Urinary bladder (tissue), 3 donors: ENCODE measurements at regions not wholly inside any gene's neighbourhood (a gene's known extent, or its start where the extent isn't known, plus 50 kb on each side); places are given as distances from the start of the nearest gene placed in this dataset.
A peak's percentile ranks its signal among the peaks of the same experiment; 100 is the strongest.

Experiments used
- DNase-seq: peaks from one replicate; pipeline ENCODE4 v3.0.0-alpha.2; 2015; ENCODE audit errors: extremely low spot score
- H3K27ac ChIP-seq: one replicate; pipeline ENCODE4 v1.5.1; 2013; ENCODE audit warnings: low read depth, mild to moderate bottlenecking, moderate library complexity
- H3K36me3 ChIP-seq: one replicate; pipeline ENCODE4 v1.6.1; 2013; ENCODE audit warnings: mild to moderate bottlenecking, moderate library complexity; ENCODE audit not compliant: insufficient read depth
- H3K4me1 ChIP-seq: one replicate; pipeline ENCODE4 v1.6.1; 2013; ENCODE audit warnings: mild to moderate bottlenecking, moderate library complexity; ENCODE audit not compliant: insufficient read depth
- H3K4me3 ChIP-seq: one replicate; pipeline ENCODE4 v1.5.1; 2013; ENCODE audit warnings: low read depth, low read length
- WGBS: extraction: QIAGEN DNeasy Blood & Tissue Kit; methylation state at CpG from one replicate; pipeline ENCODE4 v1.1.7; 2013; 5-methylcytosine and 5-hydroxymethylcytosine counted together
- donor health status: healthy with polysubstance abuse.
- donor health status: healthy.

DNA sequence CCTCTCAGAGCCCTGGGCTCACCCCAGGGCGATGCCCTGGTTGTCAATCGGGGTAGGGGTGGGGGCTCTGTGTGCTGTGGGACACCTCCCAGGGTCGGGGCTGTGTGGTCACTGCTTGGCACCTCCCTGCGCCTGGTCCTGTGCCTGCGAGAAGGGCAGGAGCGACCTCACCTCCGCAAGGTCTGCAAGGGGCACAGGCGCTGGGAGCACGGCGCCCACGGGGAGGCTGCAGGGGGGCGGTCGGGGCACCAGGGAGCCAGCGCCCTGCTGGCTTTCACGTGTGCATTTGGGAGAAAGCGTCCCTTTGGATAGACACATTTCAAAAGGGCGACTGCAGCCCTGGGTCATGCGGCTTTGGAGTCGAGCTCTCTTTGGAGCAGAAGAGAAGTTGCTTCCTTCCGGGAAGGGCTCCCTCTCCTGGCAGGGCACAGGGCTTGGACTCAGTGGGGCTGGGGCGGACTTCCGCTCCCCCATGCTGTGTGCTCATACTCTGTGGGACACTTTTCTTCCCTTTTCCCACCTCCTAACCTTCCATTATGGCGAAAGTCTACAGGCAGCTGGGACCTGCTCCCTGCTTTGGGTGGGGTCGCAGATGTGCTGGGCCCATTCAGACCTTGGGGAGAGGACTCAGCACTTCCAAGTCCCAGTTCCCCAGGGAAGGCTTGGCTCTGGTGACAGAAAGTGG lies 52.9 kb upstream of the SLC28A3 start:
- no peak overlapping the region for H3K27ac ChIP-seq
- H3K4me3 ChIP-seq: no peak overlapping the region
- 92% methylated on average over 24 of the region's 24 CpGs for WGBS
- no peaks in the 10 kb centered on the region for H3K36me3 ChIP-seq
- H3K4me1 ChIP-seq: no peaks in the 10 kb centered on the region
- DNase-seq: no peak

DNA sequence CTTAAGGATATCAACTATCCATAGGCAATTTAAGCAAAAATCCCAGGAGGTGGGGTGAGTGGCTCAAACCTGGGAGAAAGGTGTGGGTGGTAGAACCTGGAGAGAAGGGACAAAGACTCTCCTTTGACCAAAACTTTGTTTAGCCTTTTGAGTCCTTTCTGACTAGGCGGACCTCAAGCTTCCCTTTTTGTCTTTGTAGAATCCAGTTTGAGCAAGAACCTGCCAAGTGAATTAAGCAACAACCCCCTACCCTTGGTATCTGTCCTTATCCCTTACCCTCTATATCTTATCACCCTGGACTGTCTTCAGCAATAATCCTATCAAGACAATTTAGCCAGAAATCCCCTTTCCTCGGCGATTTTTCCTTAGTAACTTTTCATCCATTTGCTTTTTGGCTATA lies 53.5 kb upstream of the SLC28A3 start:
- WGBS: 50% methylated on average over 3 of the region's 3 CpGs
- H3K27ac ChIP-seq: no peak overlapping the region
- no peak overlapping the region for H3K4me3 ChIP-seq
- H3K4me1 ChIP-seq: no peaks in the 10 kb centered on the region
- no peaks in the 10 kb centered on the region for H3K36me3 ChIP-seq
- DNase-seq: no peak

- peak; percentile 23 for DNase-seq
- Histone ChIP-seq H3K27ac (no peak overlapping the region), H3K4me1 (no peaks in the 10 kb centered on the region), H3K36me3 (no peaks in the 10 kb centered on the region), H3K4me3 (no peak overlapping the region)
- 50% methylated on average over 13 of the region's 13 CpGs for WGBS
Observed at GRCh38 chr9:84397151-84397728, 56.7 kb upstream of the SLC28A3 start.

GRCh38 chr9:84397822-84398221 lies 57.3 kb upstream of the SLC28A3 start:
- Histone ChIP-seq H3K4me1 (no peaks in the 10 kb centered on the region), H3K4me3 (no peak overlapping the region), H3K27ac (no peak overlapping the region), H3K36me3 (no peaks in the 10 kb centered on the region)
- WGBS: 75% methylated on average over 8 of the region's 8 CpGs
- DNase-seq: no peak

DNA sequence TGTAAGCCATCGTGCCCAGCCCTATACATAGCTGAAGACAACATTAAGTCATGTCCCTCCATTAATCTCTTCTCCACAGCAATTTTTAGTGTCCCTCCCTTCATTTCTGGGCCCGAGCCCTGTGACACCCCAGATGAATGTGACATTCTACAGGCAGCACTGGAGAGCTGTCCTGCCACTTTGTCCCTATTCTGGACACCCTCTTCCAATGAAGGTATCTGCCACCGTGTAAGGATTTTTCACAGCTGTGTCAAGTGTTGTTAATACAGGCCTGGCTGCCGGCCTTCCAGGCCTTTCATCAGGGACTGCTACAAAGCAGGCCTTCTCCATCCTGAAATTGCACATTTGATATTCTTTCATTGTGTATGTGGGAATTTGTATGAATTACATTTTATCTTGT lies 62.0 kb upstream of the SLC28A3 start:
- Histone ChIP-seq H3K4me1 (no peaks in the 10 kb centered on the region), H3K36me3 (no peaks in the 10 kb centered on the region), H3K27ac (no peak overlapping the region), H3K4me3 (no peak overlapping the region)
- no peak for DNase-seq
- 90% methylated on average over 4 of the region's 4 CpGs for WGBS

DNA sequence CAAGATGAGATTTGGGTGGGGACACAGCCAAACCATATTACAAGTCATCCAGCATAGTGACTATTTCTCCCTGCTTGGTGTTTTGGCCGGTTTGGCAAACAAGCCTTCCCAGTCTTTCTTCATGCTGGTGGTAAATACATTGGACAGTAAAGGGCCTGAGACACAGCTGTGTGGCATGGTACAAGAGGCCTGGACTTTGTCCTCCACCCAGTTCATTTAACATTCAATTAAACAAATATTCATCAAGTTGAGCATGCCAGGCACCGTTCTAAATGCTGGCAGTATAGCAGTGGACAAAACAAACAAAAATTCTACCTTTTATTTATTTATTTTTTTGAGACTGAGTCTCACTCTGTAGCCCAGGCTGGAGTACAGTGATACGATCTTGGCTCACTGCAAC lies 62.7 kb upstream of the SLC28A3 start:
- no peak for DNase-seq
- Histone ChIP-seq H3K4me3 (no peak overlapping the region), H3K27ac (no peak overlapping the region), H3K4me1 (no peaks in the 10 kb centered on the region), H3K36me3 (no peaks in the 10 kb centered on the region)
- 88% methylated on average over 3 of the region's 3 CpGs for WGBS

DNA sequence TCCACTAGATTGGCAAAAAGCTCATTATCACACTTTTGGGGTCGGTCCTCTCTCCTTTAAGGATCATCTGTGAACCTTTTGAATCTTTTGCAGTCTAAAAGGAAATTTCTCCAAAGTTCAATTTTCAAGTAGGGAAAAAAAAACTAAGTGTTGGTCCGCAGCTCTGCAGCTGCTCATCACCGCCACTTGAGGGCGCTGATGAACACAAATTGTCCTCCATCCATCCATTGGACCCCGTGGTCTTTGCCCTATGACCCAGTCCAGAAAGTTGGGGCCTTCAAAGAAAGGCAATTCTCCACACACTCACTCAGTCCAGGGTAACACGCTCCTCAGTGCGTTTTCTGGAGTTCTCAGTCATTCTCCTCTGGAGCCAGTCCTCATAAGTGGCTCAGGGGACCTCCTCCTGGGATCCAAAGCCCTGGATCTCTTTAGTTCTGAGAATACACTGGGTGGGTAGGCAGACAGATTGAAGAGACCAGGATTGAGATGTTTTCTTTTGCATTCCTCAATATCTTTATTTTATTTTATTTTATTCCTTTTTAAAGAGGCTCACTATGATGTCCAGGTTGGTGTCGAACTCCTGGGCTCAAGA lies 63.6 kb upstream of the SLC28A3 start:
- Histone ChIP-seq H3K4me1 (no peaks in the 10 kb centered on the region), H3K27ac (no peak overlapping the region), H3K4me3 (no peak overlapping the region), H3K36me3 (no peaks in the 10 kb centered on the region)
- WGBS: 38% methylated on average over 8 of the region's 8 CpGs
- no peak for DNase-seq

GRCh38 chr9:84405667-84406066 lies 65.1 kb upstream of the SLC28A3 start:
- no peaks in the 10 kb centered on the region for H3K4me1 ChIP-seq
- H3K4me3 ChIP-seq: no peak overlapping the region
- DNase-seq: no peak
- no peak overlapping the region for H3K27ac ChIP-seq
- H3K36me3 ChIP-seq: no peaks in the 10 kb centered on the region
- 85% methylated on average over 4 of the region's 4 CpGs for WGBS

DNA sequence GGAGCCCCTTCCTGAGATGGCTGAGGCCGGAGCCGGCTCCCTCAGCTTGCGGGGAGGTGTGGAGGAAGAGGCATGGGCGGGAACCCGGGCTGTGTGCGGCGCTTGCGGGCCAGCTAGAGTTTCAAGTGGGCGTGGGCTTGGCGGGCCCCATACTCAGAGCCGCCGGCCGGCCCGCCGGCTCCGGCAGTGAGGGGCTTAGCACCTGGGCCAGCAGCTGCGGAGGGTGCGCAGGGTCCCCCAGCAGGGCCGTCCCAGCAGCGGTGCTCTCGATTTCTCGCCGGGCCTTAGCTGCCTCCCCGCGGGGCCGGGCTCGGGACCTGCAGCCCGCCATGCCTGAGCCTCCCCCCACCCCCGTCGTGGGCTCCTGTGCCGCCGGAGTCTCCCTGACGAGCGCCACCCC lies 67.9 kb upstream of the SLC28A3 start:
- Histone ChIP-seq H3K4me1 (no peaks in the 10 kb centered on the region), H3K36me3 (no peaks in the 10 kb centered on the region), H3K4me3 (no peak overlapping the region), H3K27ac (no peak overlapping the region)
- no peak for DNase-seq
- WGBS: 96% methylated on average over 34 of the region's 34 CpGs

DNA sequence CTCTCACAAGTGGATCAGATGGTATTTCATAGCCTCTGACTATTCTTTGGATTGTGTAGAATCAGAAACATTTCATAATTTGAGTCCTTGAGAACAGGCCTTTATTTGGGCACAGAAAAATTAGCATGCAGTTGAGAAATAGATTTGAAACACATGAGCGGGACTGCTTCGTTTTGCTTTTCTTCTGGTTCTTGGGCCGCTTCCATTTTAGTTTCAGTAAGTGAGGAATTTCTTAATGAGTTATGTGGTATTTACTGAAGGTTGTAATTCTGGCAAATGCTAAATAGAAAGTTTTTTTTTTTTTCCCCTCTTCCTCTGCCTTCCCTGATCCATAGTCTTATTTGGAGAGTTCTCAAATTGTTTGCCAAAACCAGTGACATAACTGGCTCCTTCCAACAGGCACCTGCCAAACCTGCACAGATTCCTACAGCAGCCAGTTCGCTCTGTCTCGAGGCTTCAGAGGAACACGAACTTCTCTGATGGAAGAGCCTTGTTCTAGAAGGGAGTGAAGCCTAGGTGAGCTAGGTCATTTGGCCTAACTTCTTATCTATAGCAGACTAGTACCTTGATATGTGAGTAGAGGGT lies 71.2 kb upstream of the SLC28A3 start:
- 82% methylated on average over 6 of the region's 6 CpGs for WGBS
- Histone ChIP-seq H3K36me3 (no peaks in the 10 kb centered on the region), H3K4me1 (no peaks in the 10 kb centered on the region), H3K27ac (no peak overlapping the region), H3K4me3 (no peak overlapping the region)
- no peak for DNase-seq

GRCh38 chr9:84412654-84413053 lies 72.1 kb upstream of the SLC28A3 start:
- DNase-seq: no peak
- no peak overlapping the region for H3K27ac ChIP-seq
- H3K36me3 ChIP-seq: no peaks in the 10 kb centered on the region
- no peak overlapping the region for H3K4me3 ChIP-seq
- WGBS: 81% methylated on average over 4 of the region's 4 CpGs
- no peaks in the 10 kb centered on the region for H3K4me1 ChIP-seq

DNA sequence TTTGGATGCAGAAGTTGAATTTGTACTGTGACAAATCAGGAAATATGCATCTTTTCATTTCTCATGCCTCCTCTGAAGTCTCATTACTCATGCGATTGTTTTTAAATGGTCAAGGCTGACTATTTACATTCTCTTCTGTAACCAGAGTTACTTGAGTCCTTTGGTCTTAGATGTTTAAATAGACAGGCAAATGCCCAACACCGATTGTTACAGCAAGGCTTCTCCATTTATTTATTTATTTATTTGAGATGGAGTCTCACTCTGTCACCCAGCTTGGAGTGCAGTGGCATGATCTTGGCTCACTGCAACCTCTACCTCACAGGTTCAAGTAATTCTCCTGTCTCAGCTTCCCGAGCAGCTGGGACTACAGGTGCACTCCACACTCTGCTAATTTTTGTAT lies 72.7 kb upstream of the SLC28A3 start:
- no peaks in the 10 kb centered on the region for H3K36me3 ChIP-seq
- H3K27ac ChIP-seq: no peak overlapping the region
- 80% methylated on average over 3 of the region's 3 CpGs for WGBS
- H3K4me3 ChIP-seq: no peak overlapping the region
- DNase-seq: no peak
- no peaks in the 10 kb centered on the region for H3K4me1 ChIP-seq

- H3K4me1 ChIP-seq: no peaks in the 10 kb centered on the region
- DNase-seq: no peak
- no peaks in the 10 kb centered on the region for H3K36me3 ChIP-seq
- 41% methylated on average over 2 of the region's 2 CpGs for WGBS
- no peak overlapping the region for H3K4me3 ChIP-seq
- H3K27ac ChIP-seq: no peak overlapping the region
Observed at GRCh38 chr9:84419031-84419602, 78.6 kb upstream of the SLC28A3 start.

GRCh38 chr9:84424931-84425330 lies 84.4 kb upstream of the SLC28A3 start:
- H3K4me3 ChIP-seq: no peak overlapping the region
- H3K36me3 ChIP-seq: no peaks in the 10 kb centered on the region
- no peak overlapping the region for H3K27ac ChIP-seq
- H3K4me1 ChIP-seq: no peaks in the 10 kb centered on the region
- no peak for DNase-seq
- WGBS: 69% methylated on average over 2 of the region's 2 CpGs
